ENCODE measurements at regions not wholly inside any gene's neighbourhood (a gene's known extent, or its start where the extent isn't known, plus 50 kb on each side); places are given as distances from the start of the nearest gene placed in this dataset.

DNA sequence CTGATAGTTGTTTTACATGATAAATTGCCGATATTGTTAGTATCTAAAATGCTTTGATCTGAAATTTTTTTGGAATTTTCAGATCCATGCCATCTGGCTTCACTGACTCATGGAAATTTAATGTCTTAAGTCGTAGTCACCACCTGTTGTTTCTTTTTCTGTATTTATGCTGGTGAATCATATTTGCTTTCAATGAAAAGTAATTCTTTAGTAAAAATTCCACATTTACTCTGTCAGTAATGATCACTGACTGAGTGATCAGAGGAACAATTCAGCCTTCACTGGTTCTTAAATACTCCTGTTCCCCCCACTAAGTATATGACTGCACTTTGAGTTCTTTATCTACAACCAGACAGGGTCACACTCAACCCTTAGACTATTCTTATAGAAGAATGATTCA is 185.6 kb upstream of the NRIP1 start:
- TF ChIP-seq, protein P1, sequence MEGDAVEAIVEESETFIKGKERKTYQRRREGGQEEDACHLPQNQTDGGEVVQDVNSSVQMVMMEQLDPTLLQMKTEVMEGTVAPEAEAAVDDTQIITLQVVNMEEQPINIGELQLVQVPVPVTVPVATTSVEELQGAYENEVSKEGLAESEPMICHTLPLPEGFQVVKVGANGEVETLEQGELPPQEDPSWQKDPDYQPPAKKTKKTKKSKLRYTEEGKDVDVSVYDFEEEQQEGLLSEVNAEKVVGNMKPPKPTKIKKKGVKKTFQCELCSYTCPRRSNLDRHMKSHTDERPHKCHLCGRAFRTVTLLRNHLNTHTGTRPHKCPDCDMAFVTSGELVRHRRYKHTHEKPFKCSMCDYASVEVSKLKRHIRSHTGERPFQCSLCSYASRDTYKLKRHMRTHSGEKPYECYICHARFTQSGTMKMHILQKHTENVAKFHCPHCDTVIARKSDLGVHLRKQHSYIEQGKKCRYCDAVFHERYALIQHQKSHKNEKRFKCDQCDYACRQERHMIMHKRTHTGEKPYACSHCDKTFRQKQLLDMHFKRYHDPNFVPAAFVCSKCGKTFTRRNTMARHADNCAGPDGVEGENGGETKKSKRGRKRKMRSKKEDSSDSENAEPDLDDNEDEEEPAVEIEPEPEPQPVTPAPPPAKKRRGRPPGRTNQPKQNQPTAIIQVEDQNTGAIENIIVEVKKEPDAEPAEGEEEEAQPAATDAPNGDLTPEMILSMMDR (IDR thresholded peaks at IDR 0.05): no peak
- TF ChIP-seq POLR2A (IDR thresholded peaks at IDR 0.05): no peak
- TF ChIP-seq POLR2AphosphoS5 (IDR thresholded peaks at IDR 0.05): no peak
